ENCODE measurements at regions not wholly inside any gene's neighbourhood (a gene's known extent, or its start where the extent isn't known, plus 50 kb on each side); places are given as distances from the start of the nearest gene placed in this dataset.

DNA sequence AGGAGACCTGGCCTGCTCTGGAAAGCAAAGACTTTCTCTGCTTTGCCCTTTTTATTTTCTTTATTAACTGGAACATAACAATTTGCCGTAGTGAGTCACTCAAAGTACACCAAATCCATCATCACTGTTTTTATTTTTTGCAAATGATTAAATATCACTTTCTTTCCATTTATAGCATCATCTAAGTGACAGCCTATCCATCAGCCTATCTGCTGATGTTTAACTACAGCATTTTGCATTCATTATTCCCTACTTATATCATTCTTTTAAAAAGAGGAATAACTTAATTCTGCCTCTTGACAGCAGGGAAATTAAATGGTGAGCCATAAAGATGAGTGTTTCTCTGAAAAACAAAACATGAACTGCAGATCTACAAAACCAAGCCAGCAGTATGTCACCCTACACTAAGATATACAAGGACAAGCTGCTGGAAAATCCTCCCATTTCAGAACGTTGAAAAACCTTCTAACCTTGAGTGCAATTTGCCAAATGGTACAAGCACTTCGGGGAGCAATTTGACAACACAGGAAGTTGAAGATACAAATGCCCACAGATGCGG lies 821.3 kb upstream of the TMEM132C start:
- DNase-seq: no peak
- intact Hi-C loops (cut with DNase I): no loop called here

DNA sequence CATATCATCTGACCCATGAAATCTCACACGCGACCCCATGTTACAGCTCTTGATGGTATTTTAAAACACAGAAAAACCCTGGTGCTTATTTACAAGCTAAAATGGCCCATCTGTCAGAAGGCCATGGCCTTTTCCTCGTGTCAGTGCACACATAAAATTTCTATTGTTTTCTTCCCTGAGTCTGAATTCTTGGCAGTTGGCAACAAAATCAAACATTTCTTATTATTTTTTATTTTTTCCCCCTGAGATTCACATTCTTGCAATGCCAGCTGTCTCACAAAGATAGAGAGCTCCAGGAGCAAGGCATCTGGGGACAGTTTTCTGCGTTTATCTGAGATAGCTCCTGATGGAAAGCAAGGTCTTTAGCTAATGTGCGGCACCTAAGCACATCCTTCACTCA lies 818.1 kb upstream of the TMEM132C start:
- DNase-seq: no peak
- intact Hi-C loops (cut with DNase I): no loop called here

DNA sequence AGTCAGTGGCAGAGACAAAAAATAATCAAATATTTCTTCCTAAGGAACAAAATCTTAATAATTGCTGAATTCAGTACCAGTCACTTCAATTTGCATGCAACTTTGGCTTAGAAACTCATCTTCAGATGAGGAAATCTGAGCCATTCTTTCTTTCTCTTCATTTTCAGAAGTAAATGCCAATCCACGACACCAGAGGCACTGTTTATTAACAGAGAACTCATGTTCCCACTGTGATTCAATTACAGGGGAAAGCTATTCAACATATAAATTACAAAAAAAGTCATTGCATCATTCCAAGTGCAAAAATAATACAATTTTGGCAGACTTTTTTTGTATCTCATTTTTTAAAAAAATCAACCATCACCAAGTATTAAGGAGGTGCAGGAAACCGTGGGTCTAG lies 816.1 kb upstream of the TMEM132C start:
- no peak for DNase-seq
- intact Hi-C loops (cut with DNase I): no loop called here

DNA sequence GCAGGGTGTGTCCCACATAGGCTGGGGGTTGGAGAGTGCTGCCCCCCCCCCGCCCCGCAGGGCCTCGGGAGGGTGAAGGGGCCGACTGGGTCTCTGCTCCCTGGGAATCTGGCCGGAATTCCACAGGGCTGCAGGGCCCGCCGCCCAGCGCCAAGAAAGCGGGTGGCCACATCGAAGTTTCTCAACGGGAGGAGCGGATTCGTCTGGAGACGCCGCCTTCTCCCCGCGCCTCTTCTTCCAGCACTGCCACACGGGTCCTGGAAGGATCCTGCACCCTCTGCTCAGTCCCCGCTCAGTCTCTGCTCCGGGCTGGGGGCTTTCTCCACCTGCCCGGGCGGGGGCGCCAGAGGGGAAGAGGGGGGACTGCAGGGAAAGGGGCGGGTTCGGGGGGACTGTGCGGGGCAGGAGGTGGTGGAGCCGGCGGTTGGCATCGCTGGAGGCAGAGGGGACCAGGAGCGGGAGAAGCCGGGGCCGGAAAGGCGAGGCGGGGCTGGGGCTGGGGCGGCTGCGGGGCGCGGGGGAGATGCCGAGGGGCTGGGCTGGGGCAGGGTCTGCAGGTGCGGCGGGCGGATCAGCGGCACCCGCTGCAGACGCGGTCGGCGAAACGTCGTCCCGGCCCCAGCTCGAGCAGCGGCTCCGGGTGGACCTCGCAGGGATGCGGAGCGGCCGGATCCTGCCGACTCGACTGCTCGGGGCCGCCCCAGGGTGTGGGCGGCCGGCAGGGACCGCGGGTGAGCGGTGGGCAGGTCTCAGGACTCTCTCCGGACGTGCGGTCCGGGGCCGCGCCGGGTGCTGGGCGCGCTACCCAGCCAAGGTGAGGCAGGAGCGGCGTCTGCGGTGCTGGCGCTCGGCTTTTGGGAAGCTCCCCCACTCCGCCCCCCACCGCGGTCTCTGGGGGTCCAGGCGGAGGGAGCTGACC lies 811.4 kb upstream of the TMEM132C start:
- peak in 5 of 10 donors; percentile 16 to 86 (median 29) for DNase-seq

DNA sequence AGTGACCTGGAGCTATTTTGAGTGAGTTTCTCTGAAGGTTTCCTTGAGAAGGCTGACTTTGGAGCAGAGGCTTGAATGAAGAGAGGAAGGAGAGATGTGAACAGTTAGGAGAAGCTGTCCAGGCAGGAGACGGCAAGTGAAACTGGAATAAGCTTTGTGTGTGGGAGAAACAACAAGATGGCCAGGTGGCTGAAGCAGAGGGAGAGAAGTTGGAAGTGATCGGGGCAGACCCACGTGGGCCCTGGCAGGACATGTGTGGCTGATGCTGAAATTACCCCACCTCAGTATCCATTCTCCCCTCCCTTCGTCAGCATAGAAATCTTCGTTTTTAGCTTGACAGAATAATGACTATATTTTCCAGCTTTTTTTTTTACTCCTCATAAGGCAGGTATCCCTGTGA lies 809.2 kb upstream of the TMEM132C start:
- intact Hi-C loops (cut with DNase I): no loop called here
- peak in 1 of 10 donors; percentile 15 for DNase-seq

More for the DNA sequence above, 811.4 kb upstream of the TMEM132C start:
- intact Hi-C loops (cut with DNase I): no loop called here

DNA sequence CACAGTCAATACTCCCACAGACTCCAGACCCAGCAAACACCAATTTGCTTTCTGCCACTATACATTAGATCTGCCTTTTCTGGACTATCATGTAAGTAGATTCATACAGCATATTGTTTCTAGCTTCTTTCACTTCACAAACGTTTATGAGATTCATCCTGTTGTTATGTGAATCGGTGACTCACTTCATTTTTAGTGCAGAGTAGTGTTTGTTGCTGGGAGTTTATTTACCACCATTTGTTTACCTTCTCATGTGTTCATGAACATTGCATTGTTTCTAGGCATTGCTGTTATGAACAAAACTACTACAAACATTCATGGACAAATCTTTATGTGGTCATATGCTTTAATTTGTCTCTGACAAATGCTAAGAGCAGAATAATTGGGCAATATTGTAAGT lies 807.8 kb upstream of the TMEM132C start:
- no peak for DNase-seq
- intact Hi-C loops (cut with DNase I): no loop called here

DNA sequence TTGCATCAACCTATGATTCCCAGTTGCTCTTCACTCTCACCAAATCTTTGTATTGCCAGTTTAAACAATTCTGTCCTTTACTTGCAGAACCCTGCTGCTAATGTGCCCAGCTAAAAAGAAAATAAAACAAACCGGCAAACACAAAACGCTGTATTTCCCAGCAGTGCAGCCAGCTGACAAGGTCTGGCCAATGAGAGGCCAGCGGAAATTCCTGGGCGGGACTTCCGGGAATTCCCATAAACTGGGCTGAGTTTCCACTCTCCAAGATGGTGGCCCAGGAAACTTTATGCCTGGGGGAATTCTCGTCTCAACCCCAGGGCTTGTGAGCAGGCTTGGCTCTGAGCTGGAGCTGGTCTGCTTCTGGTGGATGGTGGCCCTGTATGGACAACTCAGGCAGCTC lies 807.3 kb upstream of the TMEM132C start:
- no peak for DNase-seq
- intact Hi-C loops (cut with DNase I): no loop called here

DNA sequence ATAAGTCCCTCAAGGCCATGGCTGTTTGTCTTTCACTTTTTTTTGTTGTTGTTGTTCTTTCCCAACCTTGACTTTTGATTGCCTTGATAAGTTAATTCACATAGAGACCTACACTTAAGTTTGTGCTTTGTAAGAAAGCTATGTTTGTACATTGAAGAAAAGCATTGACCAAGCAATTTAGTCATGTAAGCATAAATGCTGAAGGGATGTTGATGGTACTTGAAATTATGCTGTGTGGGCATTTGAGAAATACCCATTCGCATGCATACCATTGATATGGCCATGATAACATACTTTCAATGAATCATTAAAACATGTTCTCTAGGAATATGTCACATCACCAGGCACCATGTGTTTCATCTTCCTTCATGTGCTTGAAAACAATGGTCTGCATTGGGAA lies 803.7 kb upstream of the TMEM132C start:
- intact Hi-C loops (cut with DNase I): no loop called here

DNA sequence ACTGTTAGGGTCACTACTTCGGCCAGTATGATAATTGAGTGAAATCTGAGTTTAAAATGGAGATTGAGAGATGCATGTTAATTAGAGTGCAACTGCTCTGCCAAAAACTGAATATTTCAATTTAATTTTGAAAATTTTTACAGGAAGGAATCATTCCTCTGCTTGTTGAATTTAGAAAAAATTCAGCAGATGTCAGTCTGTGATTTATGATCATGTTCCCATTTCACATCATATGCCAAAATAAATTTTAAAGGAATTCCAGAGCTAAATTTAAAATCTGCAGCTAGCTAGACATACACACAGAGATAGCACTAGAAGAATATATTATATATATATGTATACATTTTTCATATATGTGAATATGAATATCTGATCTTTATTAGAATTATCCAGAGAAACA lies 797.6 kb upstream of the TMEM132C start:
- DNase-seq: no peak
- intact Hi-C loops (cut with DNase I): no loop called here

More for the DNA sequence above, 803.7 kb upstream of the TMEM132C start:
- DNase-seq: no peak

DNA sequence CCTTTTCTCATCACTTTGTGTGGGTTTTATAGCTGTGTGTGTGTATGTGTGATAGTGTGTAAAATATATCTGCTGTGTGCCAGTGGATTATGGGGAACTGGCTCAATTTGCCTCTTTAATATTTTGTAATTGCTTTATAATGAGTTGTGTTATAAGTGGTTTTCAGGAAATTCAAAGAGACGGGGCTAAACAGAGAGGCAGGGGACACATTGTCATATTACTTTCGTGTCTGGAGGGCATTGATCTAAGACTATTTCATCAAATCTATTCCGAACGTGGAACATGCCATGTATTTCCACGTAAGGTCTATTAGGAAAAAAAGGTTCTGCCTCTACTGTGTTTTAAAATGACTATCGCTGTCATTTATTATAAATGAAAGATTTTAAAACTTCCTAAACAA lies 793.2 kb upstream of the TMEM132C start:
- intact Hi-C loops (cut with DNase I): no loop called here
- DNase-seq: no peak

DNA sequence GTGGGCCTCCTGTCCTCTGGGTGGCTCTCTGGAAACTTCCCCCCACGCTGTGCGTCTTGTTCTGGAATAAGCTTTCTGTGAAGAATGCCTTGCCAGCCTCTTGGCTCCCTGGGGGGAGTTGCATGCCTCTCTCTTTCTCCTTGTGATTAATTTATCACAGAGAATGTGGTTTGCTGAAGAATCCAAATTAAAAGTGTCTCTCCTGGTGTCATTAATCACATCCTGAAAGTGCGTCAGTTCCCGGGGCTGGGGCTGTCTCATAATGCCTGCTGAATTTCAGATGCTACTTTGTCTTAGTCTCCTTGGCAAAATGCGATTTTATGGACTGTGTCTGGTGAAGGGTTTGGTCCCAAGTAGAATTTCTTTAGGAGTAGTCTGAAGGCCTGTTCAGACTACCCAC lies 787.7 kb upstream of the TMEM132C start:
- DNase-seq: peak in 1 of 10 donors; percentile 38
- intact Hi-C loops (cut with DNase I): no loop called here

DNA sequence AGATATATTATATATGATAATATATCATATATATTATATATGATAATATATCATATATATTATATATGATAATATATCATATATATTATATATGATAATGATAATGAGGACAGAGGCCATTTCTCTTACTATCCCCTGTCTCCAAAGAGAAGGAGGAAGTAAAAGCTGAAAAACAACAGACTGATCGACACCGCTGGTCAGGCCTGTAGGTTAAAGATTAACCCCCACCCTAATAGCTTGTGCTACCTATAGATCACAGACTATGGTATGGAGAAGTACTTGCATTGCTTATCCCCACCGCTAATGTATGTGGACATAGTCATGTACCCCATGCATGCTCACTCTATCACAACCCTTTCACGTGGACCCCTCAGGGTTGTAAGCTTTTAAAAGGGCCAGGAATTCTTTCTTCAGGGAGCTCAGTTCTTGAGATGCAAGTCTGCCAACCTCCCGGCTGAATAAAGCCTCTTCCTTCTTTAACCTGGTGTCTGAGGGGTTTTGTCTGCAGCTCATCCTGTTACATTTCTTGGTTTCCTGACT lies 786.1 kb upstream of the TMEM132C start:
- intact Hi-C loops (cut with DNase I): no loop called here
- no peak for DNase-seq

DNA sequence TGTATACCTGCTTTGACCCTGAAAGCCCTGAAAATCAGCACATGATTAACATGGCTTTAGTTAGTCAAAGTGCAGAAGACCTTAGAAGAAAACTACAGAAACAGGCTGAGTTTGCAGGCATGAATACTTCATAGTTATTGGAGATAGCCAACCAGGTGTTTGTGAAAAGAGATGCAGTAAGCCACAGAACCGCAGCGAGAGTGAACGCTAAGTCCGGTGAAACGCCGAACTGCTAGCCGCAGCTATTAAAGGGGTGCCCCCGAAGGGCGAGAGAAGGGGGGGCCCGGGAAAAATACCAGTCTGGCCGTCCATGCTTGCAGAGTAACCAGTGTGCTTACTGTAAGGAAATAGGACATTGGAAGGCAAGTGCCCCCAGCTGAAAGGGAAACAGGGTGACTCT lies 784.0 kb upstream of the TMEM132C start:
- no peak for DNase-seq
- intact Hi-C loops (cut with DNase I): no loop called here

DNA sequence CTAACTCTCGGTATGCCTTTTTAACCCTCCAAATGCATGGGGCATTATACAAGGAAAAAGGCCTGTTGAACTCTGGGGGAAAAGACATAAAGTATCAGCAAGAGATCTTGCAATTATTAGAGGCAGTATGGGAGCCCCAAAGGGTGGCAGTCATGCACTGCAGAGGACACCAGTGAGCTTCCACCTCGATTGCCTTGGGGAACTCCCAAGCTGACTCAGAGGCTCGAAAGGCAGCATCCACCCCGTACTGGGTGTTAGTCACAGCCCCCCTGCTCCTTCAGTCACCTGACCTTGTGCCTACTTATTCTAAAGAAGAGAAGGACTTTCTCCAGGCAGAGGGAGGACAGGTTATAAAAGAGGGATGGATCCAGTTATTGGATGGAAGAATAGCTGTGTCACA lies 781.4 kb upstream of the TMEM132C start:
- peak in 2 of 10 donors; percentile 12 to 43 for DNase-seq
- intact Hi-C loops (cut with DNase I): no loop called here

DNA sequence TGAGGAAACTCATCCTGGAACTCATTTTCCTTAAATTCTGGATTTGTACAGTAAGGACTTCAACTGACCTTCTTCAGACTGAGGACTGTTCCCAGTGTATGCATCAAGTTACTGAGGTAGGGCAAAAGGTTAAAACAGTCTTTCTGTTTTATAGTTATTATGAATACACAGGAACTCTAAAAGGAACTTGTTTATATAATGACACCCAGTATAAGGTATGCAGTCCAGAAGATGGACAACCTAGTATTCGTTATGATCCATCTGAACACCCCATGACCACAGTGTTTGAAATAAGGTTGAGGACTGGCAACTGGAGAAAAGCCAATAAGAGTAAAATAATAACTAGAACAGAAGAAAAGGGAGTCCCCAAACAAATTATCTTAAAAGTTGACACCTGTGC lies 779.9 kb upstream of the TMEM132C start:
- intact Hi-C loops (cut with DNase I): no loop called here
- DNase-seq: no peak

DNA sequence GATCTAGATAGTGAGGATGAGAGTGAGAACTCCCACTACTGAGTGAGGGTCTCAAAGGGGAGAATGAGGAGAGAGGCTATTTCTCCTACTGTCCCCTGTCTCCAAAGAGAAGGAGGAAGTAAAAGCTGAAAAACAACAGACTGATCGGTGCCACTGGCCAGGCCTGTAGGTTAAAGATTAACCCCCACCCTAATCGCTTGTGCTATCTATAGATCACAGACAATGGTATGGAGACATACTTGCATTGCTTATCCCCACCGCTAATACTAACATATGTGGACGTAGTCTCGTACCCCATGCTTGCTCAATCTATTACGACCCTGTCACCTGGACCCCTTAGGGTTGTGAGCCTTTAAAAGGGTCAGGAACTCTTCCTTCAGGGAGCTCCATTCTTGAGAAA lies 777.9 kb upstream of the TMEM132C start:
- DNase-seq: no peak
- intact Hi-C loops (cut with DNase I): no loop called here

DNA sequence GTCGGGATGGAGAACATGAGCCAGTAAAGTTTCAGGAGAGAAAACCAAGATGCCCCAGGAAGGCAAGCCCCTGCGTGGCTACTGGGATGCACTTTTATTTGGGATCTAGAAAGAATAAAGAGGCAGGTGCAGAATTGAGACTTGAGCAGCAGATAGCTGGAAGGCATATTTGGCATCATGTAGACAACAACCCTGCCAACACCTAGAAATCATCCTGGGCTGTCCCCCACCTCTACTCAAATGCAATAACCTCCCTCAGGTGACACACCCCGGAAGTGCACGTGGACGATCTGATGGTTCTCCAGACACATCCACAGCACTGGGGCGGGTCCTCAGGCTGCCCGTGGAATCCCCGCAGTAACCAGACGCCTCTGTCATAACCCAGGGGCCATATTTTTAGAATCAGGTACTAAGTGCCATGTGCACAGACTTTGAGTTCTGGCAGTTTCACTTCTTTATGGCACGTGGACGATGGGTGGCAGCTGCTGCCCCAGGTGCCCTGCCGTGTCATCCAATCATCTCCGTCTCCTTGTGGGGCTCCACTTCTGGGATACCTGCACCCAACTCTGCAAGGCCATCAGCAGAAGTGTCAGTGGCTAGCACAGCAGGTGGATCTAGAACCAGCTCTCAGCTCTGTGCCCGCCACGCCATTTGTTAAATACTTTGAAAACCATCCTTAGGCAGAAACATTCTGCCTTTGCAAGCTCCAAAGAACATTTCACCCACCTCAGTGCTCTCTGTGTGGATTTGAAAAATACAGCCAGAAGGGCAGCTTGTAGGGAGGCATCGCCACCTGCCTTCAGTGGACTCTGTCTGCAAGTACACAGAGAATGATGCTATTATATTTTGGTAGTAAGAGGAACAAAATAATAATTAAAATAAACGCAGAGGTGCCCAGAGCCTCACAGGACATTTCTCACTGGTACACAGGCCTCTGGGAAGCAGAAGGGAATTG lies 771.7 kb upstream of the TMEM132C start:
- DNase-seq: no peak
- intact Hi-C loops (cut with DNase I): no loop called here

DNA sequence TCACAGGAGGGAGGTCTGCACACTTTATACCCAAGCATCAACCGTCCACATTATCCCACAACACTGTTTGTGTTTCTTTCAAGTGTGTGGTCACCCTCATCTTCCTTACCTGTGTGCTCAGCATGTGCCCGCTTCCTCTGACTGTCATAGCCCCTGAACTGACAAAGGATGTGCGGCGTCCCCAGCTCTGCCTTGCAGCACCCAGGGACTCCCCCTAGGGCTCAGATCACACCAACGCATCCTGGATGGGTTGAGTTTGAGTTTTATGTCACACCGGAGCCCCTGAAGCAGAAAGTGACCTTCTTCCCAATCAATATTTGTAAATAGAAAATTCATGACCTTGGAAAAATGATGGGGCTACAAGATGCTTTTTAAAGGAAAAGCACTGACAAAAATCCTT lies 770.7 kb upstream of the TMEM132C start:
- intact Hi-C loops (cut with DNase I): no loop called here
- no peak for DNase-seq

DNA sequence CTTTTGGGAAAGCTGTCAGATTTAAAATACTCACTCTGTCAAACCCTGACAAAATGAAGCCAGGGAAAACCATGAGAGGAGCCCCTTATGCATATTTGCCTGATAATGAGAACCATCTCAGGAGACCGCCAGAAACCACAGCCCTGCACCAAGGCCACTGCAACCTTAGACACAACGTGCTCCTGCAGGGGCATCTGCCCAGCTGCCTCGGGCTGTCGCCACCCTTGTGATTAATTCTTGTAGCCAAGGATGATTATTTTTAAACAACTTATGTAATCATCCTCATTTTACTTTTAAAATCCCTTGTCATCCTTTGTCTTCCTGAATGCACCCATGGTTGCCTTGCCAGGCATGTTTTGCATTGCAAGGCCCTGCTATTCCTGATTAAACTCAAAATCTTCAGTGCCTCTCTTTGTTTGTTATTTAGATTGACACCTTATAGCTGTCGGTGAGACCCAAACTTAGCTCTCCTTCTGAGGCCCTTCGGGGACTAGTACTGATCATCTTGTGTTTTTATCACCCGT lies 766.4 kb upstream of the TMEM132C start:
- no peak for DNase-seq
- intact Hi-C loops (cut with DNase I): no loop called here

DNA sequence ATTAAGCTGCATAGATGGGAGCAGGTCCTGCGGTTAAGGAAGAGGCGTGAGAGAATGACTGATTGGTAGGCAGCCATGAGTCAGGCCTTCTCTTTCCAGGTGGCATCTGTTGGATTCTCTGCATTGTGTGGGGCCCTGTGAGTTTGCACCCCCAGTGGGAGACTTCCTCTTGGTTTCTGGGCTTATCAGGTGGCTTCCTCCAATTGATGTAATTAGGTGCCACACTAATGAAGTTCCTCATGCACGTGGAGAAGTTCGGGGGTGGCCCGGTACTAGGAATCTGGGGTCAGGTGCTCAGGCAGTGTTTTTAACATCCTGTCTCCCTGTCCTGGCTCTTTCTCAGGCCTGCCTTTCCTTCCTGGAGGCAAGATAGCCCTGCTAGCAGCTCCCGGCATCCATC lies 765.1 kb upstream of the TMEM132C start:
- intact Hi-C loops (cut with DNase I): no loop called here
- no peak for DNase-seq

DNA sequence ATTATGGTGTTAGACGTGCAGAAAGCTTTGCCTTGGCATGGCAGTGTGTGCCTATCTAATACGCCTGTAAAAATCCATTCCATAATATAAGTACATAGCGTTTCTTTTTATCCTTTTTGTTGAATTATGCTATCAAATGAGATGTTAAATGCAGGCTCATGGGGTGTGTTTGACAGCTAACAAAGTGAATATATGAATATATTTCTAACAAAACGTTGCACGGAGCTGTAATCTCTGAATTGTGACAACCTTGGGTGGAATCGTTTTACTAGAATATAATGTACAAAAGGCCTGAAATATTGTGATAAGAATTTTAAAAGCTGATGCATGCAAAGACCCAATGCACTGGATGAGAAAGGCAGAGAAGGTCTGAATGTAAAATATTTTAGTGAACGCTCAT lies 763.7 kb upstream of the TMEM132C start:
- no peak for DNase-seq
- intact Hi-C loops (cut with DNase I): no loop called here
